Mucosa of gallbladder (tissue), 1 donor: ENCODE measurements at regions not wholly inside any gene's neighbourhood (a gene's known extent, or its start where the extent isn't known, plus 50 kb on each side); places are given as distances from the start of the nearest gene placed in this dataset.
A peak's percentile ranks its signal among the peaks of the same experiment; 100 is the strongest.

Source experiments
- DNase-seq: peaks from one replicate; pipeline ENCODE4 v3.0.0-alpha.2; 2020; ENCODE audit warnings: low spot score
- donor health status: DM: no; HTN: no; CAD: no.

DNA sequence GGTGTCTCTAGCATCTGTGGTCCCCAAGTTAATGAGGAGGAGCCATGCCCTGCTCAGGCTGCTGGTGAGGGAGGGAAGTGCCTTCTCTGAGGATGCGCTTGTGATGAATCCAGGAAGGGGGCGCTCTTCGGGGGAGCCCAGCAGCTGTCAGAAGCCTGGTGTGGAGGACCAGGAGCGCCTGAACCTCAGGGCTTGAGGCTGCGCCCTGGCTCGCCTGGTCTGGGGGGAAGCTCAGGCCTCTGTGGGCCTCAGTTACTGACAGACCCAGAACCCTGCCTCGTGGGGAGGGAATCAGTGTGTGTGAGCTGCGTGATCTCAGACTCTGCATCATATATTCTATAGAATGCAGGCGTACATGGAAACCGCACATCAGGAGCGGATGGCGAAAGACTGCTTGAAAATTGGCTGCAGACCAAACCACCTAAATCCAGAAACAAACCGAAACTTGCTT is 126.1 kb downstream of the SEC14L1 start:
- DNase-seq = no peak

DNA sequence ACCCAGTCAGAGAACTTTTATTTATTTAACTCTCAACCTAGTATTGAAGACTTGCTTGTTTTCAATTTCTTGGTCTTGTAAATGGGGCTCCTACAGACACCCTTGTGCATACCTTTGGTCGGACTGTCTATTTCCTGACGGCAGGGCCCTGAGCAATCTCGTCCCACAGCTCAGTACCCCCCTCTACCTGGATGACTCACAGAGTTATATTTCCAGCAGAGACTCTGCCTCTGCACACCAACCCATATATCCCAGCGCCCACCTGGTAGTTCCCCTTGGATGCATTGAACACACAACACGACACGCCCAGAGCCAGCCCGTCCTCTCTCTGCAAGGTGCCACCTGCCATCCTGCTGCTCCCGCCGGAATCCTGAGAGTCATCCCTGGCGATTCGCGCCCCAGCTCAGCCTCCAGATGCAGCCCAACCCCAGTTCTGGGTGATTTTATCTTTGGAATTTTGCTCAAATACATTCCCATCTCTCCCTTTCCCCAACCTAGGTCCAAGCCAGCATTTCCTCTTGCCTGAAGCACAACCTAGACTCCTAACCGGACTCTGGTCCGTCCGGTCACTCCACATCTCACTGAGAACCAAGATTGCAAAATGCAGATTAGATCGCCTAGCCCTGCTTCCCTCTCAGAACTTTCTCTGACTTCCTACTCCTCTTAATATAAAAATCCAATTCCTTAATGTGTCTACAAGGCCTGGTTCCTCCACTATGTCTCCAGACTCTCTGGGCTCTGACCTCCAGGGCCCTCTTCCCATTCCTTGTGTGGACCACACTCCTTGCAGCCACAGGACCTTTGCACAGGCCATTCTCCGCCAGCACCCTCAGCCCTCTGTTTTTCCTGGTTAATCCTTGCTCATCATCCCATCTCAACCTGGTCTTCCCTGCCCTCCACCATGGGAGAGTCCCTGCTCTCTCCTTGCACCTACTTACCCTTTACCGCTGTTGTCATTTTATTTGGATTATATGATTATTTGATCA is 129.2 kb downstream of the SEC14L1 start:
- DNase-seq = no peak

DNA sequence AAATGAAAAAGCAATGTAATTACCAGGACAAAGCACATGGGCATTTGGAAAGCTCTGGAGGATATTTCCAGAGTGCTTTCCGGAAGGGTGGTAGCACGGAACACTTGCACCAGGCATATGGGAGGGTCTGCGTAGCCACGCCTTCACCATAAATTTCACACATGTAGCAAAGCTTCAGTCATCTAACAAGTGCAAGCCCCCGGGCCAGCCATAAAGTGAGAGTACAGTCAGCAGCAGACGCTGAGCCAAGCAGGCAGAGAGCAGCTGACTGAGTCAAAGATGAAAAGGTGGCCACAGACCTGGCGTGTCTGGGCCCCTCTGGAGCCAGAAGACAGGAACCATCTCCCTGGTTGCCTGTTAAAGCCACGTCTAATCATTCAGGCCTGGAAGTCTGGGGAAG is 130.6 kb downstream of the SEC14L1 start:
- DNase-seq = no peak

DNA sequence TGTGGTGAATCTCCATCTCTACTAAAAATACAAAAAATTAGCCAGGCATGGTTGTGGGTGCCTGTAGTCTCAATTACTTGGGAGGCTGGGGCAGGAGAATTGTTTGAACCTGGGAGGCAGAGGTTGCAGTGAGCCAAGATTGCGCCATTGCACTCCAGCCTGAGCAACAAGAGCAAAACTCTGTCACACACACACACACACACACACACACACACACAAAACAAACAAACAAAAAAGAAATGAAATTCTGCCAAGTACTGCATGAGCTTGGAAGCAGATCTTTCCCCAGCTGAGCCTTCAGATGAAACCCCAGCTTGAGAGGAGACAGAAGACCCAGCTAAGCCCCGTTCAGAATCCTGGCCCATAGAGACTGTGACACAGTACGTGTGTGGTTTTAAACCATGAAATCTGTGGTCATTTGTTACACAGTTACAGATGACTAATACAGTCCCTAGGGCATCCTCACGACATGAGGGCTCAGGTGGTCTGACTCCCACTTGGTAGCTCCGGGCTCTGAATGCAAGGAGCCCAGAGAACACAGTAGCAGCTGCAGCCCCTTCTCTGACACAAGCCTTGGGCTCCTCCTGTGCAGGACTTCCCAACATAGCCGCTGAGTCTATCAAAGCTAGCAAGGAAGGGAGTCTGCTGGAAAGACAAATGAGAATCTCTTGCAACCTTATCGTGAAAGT is 132.8 kb downstream of the SEC14L1 start:
- no peak for DNase-seq

DNA sequence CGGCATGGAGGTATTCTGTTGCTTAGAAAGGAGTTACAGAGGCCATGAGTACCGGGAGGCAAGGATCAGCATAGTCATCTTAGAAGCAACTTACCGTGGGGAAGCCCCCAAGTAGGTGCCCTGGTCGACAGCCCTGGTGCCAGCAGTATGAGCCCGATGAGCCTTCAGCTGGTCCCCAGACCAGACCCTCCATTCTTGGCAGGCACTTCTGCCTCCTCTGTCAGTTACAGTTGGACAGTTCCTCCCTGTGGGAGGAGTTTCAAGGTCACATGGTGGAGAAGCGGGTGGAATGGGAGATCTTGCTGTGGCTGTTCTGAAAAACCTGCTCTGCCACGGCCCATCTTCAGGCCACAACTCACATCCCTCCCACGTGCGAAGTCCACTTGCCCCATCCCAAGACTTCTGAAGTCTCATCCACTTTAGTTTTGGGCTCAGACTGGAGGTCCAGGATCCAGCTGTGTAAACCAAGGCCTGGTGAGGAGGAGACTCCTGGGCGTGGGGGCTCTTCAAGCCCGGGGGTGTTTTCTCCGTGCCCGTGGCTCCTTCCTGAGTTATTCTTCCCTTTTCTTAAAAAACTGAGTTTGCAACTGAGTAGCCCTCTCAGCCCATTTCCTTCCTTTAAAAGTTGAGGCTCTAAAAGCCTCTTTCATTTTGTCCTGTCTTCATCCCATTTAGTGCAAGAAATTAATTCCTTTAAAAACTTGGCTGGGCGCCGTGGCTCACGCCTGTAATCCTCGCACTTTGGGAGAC is 133.5 kb downstream of the SEC14L1 start:
- DNase-seq = no peak

DNA sequence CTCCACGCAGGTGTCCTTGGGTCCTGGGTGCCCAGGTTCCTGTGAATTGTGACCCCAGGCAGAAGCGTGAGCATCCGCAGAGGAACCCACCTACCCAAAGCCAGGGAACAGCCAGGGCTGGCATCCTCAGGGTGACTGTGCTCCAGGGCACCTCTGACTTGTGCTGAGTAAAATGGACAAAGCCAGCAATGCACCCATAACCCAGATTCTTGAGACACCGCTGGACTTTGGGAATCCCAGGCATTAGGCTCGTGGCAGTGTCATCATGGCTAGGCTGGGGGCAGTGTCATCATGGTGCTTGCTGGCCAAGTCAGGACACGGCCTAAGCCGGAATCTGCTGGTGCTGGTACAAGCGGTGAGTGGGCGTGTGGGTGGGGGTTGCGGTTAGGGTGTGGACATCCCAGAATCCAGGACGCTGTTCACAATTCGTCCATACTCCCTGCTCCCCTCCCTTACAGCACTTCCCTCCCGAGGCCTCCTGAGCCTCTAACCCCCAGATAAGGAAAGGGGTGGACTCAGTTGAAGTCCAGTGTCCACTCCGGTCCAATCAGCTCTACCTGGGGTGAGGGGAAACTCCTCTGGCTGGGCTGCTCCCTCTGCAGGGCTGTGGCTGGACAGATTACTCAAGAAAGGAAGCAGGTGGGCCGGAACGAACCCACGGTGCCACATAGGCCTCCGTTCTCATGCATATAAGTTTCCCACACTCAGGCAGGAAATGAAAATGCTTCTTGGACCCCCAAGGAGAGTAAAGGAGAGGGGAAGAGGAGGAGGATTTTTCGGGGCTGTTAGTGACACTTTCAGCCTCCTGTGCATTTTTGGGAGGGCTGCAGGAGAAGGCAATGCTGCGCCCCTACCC is 138.9 kb downstream of the SEC14L1 start:
- DNase-seq = peak; percentile 69

DNA sequence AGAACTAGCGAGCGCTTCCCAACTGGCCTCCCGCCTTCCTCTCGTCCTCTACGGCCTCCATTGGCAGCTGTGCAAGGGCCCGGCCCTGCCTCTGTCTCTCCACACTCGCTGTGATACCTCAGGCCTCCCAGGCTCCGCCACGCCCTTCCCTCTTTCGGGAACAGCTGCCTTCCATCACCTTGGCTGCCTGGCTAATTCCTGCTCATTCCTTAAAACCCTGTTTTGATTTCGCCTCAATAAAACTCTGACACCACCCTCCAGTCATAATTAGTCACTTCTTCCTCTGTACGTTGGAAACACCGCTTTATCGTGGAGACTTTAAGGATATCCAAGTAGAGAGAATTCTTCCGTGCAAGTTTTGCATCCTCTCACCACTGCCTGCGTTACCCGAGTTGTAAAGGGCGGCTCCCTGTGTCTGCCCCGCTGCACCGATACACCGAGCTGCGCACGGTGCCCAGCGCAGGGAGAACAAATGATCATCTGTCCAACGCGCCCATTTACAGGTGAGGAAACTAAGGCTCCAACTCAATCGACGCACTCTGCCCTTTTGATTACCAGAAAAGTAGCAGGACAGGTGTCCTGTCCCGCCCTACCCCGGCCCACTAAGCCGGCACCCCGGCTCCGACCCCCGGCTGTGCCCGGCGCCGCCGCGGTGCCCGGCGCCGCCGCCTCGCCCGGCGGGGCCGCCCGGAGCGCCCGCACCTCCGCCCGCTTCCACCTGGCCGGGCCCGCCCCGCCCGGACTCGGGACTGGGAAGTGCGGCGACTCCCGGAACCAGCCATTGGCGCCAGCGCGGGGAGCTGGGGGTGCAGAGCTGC is 139.7 kb downstream of the SEC14L1 start:
- no peak for DNase-seq

DNA sequence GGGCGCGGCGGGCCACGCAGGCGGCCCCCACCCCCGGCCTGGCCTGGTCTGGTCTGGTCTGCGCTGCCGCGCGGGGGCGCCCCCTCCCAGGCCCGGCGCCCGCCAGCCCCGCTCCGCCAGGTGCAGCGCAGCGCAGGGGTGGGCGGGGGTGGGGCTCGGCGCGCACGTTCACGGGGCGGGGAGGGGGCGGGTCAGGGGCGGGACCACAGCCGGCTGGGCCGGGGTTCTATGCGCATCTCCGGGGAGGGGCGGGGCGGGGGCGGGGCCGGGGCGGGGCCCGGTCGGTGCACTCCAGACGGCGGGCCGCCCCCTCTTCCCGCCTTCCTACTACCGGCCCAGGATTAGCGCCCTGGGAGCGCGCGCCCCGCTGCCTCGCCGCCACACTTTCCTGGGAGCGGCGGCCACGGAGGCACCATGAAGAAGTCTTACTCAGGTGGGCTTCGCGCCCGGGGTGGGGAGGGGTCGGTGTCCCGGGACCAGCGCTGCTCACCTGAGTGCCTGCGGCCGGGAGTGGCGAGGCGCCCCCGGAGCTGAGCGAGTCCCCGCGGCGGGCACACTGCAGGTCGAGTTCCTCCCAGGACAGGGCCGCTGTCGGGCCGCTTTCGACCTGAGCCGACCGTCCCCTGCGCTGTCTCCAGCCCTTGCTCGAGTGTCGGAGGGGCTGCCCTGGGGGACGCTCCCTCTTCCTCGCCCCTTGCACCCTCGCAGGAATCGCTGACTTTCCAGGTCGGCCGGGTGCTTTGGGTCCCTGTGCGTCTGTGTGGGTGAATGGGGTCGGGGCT is 140.5 kb downstream of the SEC14L1 start:
- DNase-seq = peak; percentile 51

DNA sequence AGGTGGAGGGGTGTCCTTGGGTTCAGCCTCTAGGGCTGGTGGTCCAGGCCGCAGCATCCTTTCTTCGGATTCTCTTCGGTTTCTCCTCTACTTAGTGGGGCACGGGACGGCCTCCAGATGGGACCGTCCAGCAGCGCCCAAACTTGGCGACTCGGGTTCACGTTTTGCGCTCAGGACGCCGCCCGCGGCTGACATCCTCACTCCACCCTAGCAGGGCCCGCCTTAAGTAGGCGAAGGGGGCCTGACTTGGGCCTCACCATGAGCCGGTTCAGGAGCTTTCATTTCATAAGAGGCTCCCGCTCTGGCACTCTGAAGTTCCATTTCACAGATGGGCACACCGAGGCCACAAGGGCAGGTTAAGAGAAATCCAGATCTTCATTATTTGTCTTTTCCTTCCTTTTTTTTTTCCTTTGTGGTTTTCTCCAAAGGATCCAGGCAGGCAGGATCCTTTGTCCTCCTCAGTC is 141.2 kb downstream of the SEC14L1 start:
- DNase-seq = no peak

DNA sequence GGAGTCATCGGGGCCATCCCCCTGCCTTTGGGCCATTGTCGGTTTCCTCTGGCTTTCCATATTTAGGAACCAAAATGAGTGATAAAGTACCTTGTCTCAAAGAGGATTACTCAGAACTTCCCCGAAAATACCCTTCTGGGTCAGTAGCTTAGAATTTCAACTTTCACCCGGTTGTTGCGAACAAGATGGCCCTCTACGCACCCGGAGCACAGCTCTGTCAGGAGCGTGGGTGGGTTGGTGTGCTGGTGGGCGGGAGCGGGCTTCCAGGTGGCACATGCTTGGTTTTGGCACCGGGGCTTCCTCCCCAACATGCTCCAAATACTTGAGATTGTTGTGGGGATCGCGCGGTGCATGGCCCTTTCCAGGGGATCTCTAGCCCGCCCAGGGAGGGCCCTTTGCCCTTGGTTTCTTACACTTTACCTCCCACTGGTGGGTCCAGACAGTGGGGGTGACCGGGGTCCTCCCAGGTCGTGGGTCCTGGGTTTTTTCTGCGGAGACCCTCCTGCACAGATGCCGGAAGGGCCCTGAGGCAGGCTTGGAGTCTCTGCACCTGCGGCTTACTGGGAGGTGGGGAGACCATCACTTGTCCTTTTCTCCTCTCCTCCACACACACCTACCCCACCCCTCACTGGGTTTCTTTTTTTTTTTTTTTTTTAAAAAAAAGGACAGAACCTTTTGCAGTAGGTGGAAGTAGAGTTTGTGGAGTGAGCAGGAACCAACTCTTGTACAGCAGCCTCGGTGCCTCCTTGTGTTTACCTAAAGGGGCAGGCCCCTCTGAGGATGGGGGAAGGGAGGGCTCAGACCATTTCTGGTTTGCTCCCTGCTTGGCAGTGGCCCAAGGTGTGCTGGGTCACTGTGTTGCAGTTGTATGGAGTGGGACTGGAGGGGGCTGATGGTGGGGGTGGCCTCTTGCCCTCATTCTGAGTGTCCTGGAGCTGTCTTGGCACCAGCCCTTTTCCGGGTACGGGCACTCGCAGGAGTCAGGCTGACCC is 142.1 kb downstream of the SEC14L1 start:
- peak; percentile 65 for DNase-seq

DNA sequence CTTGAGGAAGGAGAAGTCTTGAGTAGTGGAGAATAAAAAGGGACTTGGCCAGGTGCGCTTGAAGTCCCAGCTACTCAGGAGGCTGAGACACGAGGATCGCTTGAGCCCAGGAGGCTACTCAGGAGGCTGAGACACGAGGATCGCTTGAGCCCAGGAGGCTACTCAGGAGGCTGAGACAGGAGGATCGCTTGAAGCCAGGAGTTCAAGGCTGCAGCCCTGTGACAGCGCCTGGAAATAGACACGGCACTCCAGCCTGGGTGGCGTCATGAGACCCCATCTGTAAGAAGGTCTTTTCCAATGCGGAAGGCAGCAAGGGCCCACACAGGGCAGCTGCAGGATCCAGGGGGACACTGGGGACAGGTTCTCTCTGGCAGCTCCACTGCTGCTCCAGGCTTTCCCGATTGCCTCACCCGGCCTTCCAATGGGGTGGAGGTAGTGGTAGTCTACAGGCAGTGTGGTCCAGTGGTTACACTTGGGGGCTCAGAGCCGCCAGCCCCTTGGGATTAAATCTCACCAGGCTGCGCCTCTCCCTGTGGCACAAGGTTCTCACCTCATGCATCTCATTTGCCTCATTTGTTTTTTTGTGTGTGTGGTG is 143.4 kb downstream of the SEC14L1 start:
- no peak for DNase-seq

DNA sequence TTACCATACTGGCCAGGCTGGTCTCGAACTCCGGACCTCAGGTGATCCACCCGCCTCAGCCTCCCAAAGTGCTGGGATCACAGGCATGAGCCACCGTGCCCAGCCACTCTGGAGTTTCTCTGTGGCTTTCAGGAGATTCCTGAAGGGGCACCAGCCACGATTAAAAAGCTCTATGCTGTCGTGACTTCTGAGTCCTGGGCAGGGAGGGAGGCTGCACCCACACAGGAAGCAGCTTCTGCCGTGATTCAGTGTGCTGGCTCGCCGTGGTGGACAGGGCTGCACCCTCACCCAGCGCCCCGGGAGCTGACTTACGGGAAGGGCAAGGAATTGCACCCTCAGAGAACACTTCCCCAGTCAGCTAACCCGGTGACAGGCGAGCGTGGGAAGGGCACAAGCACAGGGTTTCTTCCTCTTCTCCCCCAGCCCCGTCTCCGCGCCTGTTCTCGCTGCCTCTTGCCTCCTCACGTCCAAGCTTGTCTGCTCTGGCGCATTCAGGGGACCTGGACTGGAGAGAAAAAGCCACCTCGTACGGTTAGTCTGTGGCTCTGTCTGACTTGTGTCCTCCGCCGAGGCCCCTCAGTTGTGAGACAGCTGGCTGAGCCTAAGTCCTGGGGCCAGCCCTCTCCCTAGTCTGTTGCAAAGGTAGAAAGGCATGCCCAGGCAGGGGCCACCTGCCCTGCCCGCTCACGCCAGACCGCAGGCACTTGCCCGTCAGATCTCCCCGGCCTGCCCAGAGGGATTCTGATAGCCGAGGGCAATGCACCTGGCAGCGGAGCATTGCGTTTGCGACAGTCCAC is 145.0 kb downstream of the SEC14L1 start:
- DNase-seq = peak; percentile 51

DNA sequence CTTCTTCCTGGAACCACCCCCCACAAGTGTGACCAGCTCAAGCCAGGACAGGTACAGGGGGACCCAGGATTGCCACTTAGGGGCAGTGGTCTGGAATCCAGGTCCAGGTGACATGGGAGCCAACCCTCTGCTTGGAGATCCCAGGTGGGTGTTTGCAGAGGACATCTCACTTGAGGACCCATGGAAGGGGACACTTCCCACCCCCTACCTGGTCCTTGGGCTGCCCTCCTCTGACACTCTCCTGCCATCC is 145.5 kb downstream of the SEC14L1 start:
- DNase-seq = no peak

DNA sequence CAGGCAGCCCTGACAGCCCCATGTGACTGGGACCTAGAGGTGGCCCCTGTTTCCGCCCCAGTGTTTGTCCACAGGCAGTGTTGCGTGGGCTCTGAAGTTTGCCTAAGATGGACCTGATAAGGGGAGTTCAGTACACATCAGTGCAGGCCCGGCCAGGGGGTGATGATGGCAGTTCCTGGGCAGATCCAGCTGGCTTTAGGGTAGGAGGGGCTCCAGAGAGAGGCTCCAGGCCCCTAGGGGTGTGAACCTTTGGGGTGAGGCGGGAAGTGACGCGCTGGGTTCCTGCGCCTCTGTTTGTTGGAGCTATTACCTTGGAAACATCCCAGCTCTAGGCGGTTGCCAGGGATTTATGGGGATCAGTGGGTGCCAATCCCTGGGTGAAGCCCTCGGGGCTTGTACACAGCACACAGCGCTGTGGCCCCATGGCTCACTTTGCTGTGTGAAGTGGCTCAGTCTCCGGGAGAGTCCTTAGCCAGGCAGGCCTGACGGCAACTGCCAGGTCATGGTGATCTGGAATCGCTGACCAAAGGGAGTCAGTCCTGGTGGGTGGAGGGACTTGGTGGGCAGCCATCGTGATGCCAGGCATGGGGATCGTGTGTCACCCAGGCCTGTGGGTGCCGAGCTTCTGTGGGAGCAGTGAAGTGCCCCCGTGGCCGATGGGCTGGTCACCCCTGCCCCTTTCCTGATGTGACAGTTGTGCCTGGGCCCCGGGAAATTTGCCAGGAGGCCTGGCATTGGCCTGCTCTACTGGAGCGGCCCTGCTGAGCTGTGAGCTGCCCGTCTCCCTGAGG is 146.1 kb downstream of the SEC14L1 start:
- peak; percentile 41 for DNase-seq

DNA sequence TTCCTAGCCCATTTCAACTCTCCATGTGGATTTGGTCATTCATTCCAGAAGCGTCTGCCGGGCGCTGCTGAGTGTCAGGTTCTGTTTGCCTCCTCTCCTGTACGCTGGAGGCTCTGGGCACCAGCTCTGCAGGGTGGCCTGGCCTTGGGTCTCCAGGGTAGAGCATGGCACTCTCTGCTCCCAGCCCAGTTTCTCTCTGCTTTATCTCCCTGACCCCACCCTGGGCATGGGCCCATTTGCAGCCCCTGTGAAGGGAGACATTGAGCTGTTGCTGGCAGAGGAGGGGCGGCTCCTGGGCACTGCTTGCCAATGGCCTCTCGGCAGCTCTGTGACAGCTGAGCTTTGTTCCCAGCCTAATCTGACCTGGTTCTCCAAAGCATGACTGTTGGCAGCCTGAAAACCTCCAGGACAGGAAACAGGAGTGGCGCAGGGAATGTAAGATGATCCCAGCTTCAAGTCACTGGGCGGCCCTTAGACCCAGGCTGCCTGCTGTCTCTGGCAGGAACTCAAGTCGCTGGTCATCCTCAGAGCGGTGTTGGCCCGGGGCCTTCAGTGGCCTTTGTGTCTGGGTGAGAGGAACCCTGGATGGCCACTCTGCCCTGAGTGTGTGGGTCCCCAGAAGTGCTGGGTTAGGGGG is 146.8 kb downstream of the SEC14L1 start:
- peak; percentile 83 for DNase-seq

DNA sequence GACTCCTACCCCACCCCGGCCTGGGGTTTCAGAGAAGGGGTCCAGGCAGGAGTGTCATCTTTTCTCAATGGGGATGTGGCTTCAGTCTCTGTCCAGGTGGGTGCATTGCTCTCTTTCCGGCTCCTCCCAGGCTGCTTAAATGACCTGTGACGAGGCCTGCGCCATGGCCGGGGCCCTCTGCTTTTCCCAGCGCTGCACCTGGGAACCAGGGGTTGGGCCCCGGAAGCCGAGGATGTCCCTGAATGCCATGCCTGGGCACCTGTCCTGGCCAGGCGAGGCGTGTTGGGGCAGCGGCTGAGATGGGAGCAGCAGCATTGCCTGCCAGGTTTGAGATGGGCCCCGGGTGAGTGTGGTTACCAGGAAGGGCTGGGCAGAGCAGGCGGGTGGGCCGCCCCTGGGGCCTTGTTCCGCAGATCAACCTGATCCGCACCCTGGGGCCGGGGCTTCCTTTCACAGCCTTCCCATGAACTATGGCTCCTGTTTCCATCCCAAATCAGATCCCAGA is 147.4 kb downstream of the SEC14L1 start:
- no peak for DNase-seq
